ENCODE measurements at regions not wholly inside any gene's neighbourhood (a gene's known extent, or its start where the extent isn't known, plus 50 kb on each side); places are given as distances from the start of the nearest gene placed in this dataset.
"Not testable (repeated sequence)": the region's sequence is repeated elsewhere in the genome, so short reads cannot be mapped to it uniquely, and the experiment has no call there.

- not testable (repeated sequence) for DNase-seq (ENCODE audit: low read depth in 2 of 2)
These were observed 96.2 kb downstream of the BDH1 start for GRCh38 chr3:197459571-197459970.

- no peak for DNase-seq (ENCODE audit: low read depth in 2 of 2)
These were observed 96.8 kb downstream of the BDH1 start for GRCh38 chr3:197458906-197459470.

GRCh38 chr3:197458179-197458707, 97.5 kb downstream of the BDH1 start:
- peak in 1 of 2 donors; percentile 17 for DNase-seq (ENCODE audit: low read depth in 2 of 2)

GRCh38 chr3:197456261-197457091, 99.3 kb downstream of the BDH1 start:
- DNase-seq (ENCODE audit: low read depth in 2 of 2), result peak; percentile 34 to 36

- not testable (repeated sequence) for DNase-seq (ENCODE audit: low read depth in 2 of 2)
These were observed 100.9 kb downstream of the BDH1 start for GRCh38 chr3:197454841-197455240.

GRCh38 chr3:197454014-197454413, 101.8 kb downstream of the BDH1 start:
- no peak for DNase-seq (ENCODE audit: low read depth in 2 of 2)

- no peak for DNase-seq (ENCODE audit: low read depth in 2 of 2)
These were observed 105.0 kb downstream of the BDH1 start for GRCh38 chr3:197450810-197451209.

GRCh38 chr3:197450308-197450707, 105.5 kb downstream of the BDH1 start:
- DNase-seq (ENCODE audit: low read depth in 2 of 2), result no peak

- DNase-seq (ENCODE audit: low read depth in 2 of 2), result not testable (repeated sequence)
These were observed 106.6 kb downstream of the BDH1 start for GRCh38 chr3:197449181-197449580.

- not testable (repeated sequence) for DNase-seq (ENCODE audit: low read depth in 2 of 2)
These were observed 108.0 kb downstream of the BDH1 start for GRCh38 chr3:197447781-197448180.

- DNase-seq (ENCODE audit: low read depth in 2 of 2), result no peak
These were observed 108.7 kb downstream of the BDH1 start for GRCh38 chr3:197447057-197447456.

GRCh38 chr3:197446700-197447056, 109.1 kb downstream of the BDH1 start:
- DNase-seq (ENCODE audit: low read depth in 2 of 2), result no peak

- DNase-seq (ENCODE audit: low read depth in 2 of 2), result no peak
These were observed 109.7 kb downstream of the BDH1 start for GRCh38 chr3:197445896-197446699.

GRCh38 chr3:197444793-197445379, 110.9 kb downstream of the BDH1 start:
- DNase-seq (ENCODE audit: low read depth in 2 of 2), result no peak

- no peak for DNase-seq (ENCODE audit: low read depth in 2 of 2)
These were observed 112.3 kb downstream of the BDH1 start for GRCh38 chr3:197443506-197443905.

- no peak for DNase-seq (ENCODE audit: low read depth in 2 of 2)
These were observed 115.0 kb downstream of the BDH1 start for GRCh38 chr3:197440717-197441303.

- DNase-seq (ENCODE audit: low read depth in 2 of 2), result no peak
These were observed 116.9 kb downstream of the BDH1 start for GRCh38 chr3:197438906-197439305.

GRCh38 chr3:197435426-197435825, 120.3 kb downstream of the BDH1 start:
- no peak for DNase-seq (ENCODE audit: low read depth in 2 of 2)

- DNase-seq (ENCODE audit: low read depth in 2 of 2), result no peak
These were observed 120.9 kb downstream of the BDH1 start for GRCh38 chr3:197434830-197435229.

- no peak for DNase-seq (ENCODE audit: low read depth in 2 of 2)
These were observed 123.2 kb downstream of the BDH1 start for GRCh38 chr3:197432384-197433127.
